SK-N-SH (cell line): ENCODE measurements at regions not wholly inside any gene's neighbourhood (a gene's known extent, or its start where the extent isn't known, plus 50 kb on each side); places are given as distances from the start of the nearest gene placed in this dataset.

Experiments used
- CTCF ChIA-PET: fragments of 300-600, 350-600 bp; formaldehyde crosslinking; extraction: SDS; loops from one replicate; lab custom pipeline; 2021; lab: Yijun Ruan, JAX
- POLR2A ChIA-PET: fragments of 350-600 bp; sonication (Branson Sonifier 250); formaldehyde crosslinking; extraction: SDS; loops from one replicate; lab custom pipeline; 2020; ENCODE audit warnings: antibody characterized with exemption, inconsistent platforms; lab: Yijun Ruan, JAX
- DNase-seq: peaks from one replicate; pipeline ENCODE4 v3.0.0; 2012
- H2AFZ ChIP-seq: fragments of 200-600 bp; sonication (generic); 2 replicates; pipeline ENCODE4 v1.8.1; 2016; ENCODE audit warnings: antibody characterized with exemption, mild to moderate bottlenecking, low read depth
- H3F3A ChIP-seq: fragments of 200-600 bp; sonication (generic); replicated peaks from 2 replicates; pipeline ENCODE3; 2016; ENCODE audit warnings: antibody characterized with exemption, mild to moderate bottlenecking; ENCODE audit not compliant: insufficient read depth
- H3K27ac ChIP-seq, 2 experiments: fragments of 200-500 bp in 1 of 2; fragments of 200-600 bp in 1 of 2; sonication (Bioruptor generic) in 1 of 2; sonication (generic), shearing (Covaris generic) in 1 of 2; 2 replicates each; pipeline versions ENCODE4 v1.5.1 to v1.6.1; 2014 to 2016; ENCODE audit warnings: low read depth in 2 of 2, inconsistent platforms in 1 of 2, low read length in 1 of 2, mild to moderate bottlenecking in 1 of 2, mixed read lengths in 1 of 2
- H3K27me3 ChIP-seq: fragments of 200-600 bp; sonication (generic), shearing (Covaris generic); 2 replicates; pipeline ENCODE4 v1.6.1; 2016; ENCODE audit warnings: mixed run types; ENCODE audit not compliant: insufficient read depth
- H3K36me3 ChIP-seq, 2 experiments: fragments of 200-500 bp in 1 of 2; fragments of 200-600 bp in 1 of 2; sonication (Bioruptor generic) in 1 of 2; sonication (generic) in 1 of 2; replicated peaks in 1 of 2; 2 replicates each; pipeline versions ENCODE3 to v1.5.1; 2014 to 2016; ENCODE audit warnings: low read length in 1 of 2, mild to moderate bottlenecking in 1 of 2; ENCODE audit not compliant: insufficient read depth in 2 of 2, control insufficient read depth in 1 of 2
- H3K4me1 ChIP-seq, 2 experiments: fragments of 200-500 bp in 1 of 2; fragments of 200-600 bp in 1 of 2; sonication (Bioruptor generic) in 1 of 2; sonication (generic), shearing (Covaris generic) in 1 of 2; 2 replicates each; pipeline versions ENCODE4 v1.5.1 to v1.6.1; 2014 to 2016; ENCODE audit warnings: low read depth in 1 of 2, low read length in 1 of 2, mixed run types in 1 of 2; ENCODE audit not compliant: insufficient read depth in 2 of 2, control insufficient read depth in 1 of 2
- H3K4me2 ChIP-seq: fragments of 200-600 bp; sonication (generic), shearing (Covaris generic); 2 replicates; pipeline ENCODE4 v1.6.1; 2017; ENCODE audit warnings: mixed run types
- H3K4me3 ChIP-seq, 2 experiments: fragments of 200-500 bp in 1 of 2; fragments of 200-600 bp in 1 of 2; sonication (Bioruptor generic) in 1 of 2; sonication (generic), shearing (Covaris generic) in 1 of 2; 2 replicates each; pipeline versions ENCODE4 v1.5.1 to v1.8.1; 2014 to 2016; ENCODE audit warnings: low read depth in 2 of 2, inconsistent platforms in 1 of 2, low read length in 1 of 2, mild to moderate bottlenecking in 1 of 2, mixed read lengths in 1 of 2, moderate library complexity in 1 of 2
- H3K79me2 ChIP-seq: fragments of 200-600 bp; sonication (generic); 2 replicates; pipeline ENCODE4 v1.8.1; 2017; ENCODE audit warnings: mild to moderate bottlenecking; ENCODE audit not compliant: insufficient read depth
- H3K9ac ChIP-seq: fragments of 200-600 bp; sonication (generic); 2 replicates; pipeline ENCODE4 v1.6.1; 2017; ENCODE audit warnings: mixed run types
- H3K9me2 ChIP-seq: fragments of 200-600 bp; sonication (generic); 2 replicates; pipeline ENCODE4 v1.6.1; 2017; ENCODE audit warnings: mixed run types
- H3K9me3 ChIP-seq: fragments of 200-600 bp; sonication (generic); 2 replicates; pipeline ENCODE4 v1.6.1; 2017; ENCODE audit warnings: mixed run types, mild to moderate bottlenecking, moderate library complexity
- H4K20me1 ChIP-seq: fragments of 200-600 bp; sonication (generic); 2 replicates; pipeline ENCODE4 v1.6.1; 2017; ENCODE audit warnings: mild to moderate bottlenecking, mixed run types; ENCODE audit not compliant: insufficient read depth
- CTCF ChIP-seq: fragments of 200-600 bp; sonication (generic); IDR thresholded peaks from 2 replicates; pipeline ENCODE4 v1.6.1; 2017; ENCODE audit warnings: antibody characterized with exemption, mild to moderate bottlenecking, moderate library complexity
- ELF1 ChIP-seq: IDR thresholded peaks from 2 replicates; pipeline ENCODE4 v1.4.0; 2012
- EP300 ChIP-seq, 2 experiments: IDR thresholded peaks; 2 replicates each; pipeline versions ENCODE4 v1.4.0 to v1.6.1; 2012; ENCODE audit warnings: borderline replicate concordance in 1 of 2, low read depth in 1 of 2, low read length in 1 of 2
- FOSL2 ChIP-seq: IDR thresholded peaks from 2 replicates; pipeline ENCODE4 v1.4.0; 2012; ENCODE audit warnings: low read depth, mild to moderate bottlenecking, moderate library complexity, borderline replicate concordance
- MXI1 ChIP-seq: IDR thresholded peaks from 2 replicates; pipeline ENCODE4 v1.6.1; 2012; ENCODE audit warnings: mild to moderate bottlenecking, low read depth, low read length, improper control_type of control experiment
- RCOR1 ChIP-seq: fragments of 150-350 bp; IDR thresholded peaks from 2 replicates; pipeline ENCODE4 v1.6.1; 2017; ENCODE audit warnings: antibody characterized with exemption, low read length
- REST ChIP-seq: IDR thresholded peaks from 2 replicates; pipeline ENCODE4 v1.6.1; 2012; ENCODE audit warnings: mild to moderate bottlenecking, low read depth, low read length, moderate library complexity
- RFX5 ChIP-seq: IDR thresholded peaks from 2 replicates; pipeline ENCODE4 v1.6.1; 2012; ENCODE audit warnings: mild to moderate bottlenecking, improper control_type of control experiment, low read length
- TEAD4 ChIP-seq: IDR thresholded peaks from 2 replicates; pipeline ENCODE4 v1.4.0; 2012; ENCODE audit warnings: mild to moderate bottlenecking, borderline replicate concordance; ENCODE audit not compliant: insufficient read depth
- WGBS: methylation state at CpG from one replicate; pipeline ENCODE4 v1.1.6; 2017; ENCODE audit warnings: low lambda C conversion rate; 5-methylcytosine and 5-hydroxymethylcytosine counted together

GRCh38 chr17:14738652-14738988 lies 437.7 kb downstream of the HS3ST3B1 start (continued):
- TF ChIP-seq REST = no peak
- no peak for TF ChIP-seq EP300 (IDR thresholded peaks at IDR 0.05; ENCODE audit: borderline replicate concordance in 1 of 2, low read depth in 1 of 2, low read length in 1 of 2)
- no peak for TF ChIP-seq RCOR1
- no peak for TF ChIP-seq FOSL2
- no peak for TF ChIP-seq TEAD4

- Histone ChIP-seq H3K27me3 (peaks cover 6% of the 10 kb centered on the region; the same call in 1 of the 2 replicates), H3K9me2 (no peaks in the 10 kb centered on the region), H3K79me2 (no peaks in the 10 kb centered on the region), H4K20me1 (no peaks in the 10 kb centered on the region), H3K36me3 (no peaks in the 10 kb centered on the region), H3K9ac (no peak overlapping the region), H2AFZ (peak overlapping the region; percentile 36; the same call in 1 of the 2 replicates), H3K4me1 (no peaks in the 10 kb centered on the region), H3K27ac (no peak overlapping the region), H3K9me3 (no peaks in the 10 kb centered on the region), H3K4me2 (peak overlapping the region; percentile 37; the same call in 1 of the 2 replicates), H3F3A (no peaks in the 10 kb centered on the region), H3K4me3 (no peak overlapping the region)
- no peak for DNase-seq
- TF ChIP-seq MXI1 (no peak), RFX5 (no peak), CTCF (peak; percentile 21; the same call in 1 of the 2 replicates), TEAD4 (no peak), ELF1 (0 out of 2 replicates have a peak, but pooled peaks have one; percentile 27), RCOR1 (no peak)
- ChIA-PET CTCF (interaction anchor here (1.6 kb wide), 1 partner anchor 12 kb away, joined by 4 read pairs; no protein-coding TSS in a partner anchor), POLR2A (no interaction called here)
- 3% methylated on average over 9 of the region's 12 CpGs for WGBS
Measured at GRCh38 chr17:14737984-14738651, 437.2 kb downstream of the HS3ST3B1 start.
